Thoracic aorta (tissue), 2 donors: ENCODE measurements at regions not wholly inside any gene's neighbourhood (a gene's known extent, or its start where the extent isn't known, plus 50 kb on each side); places are given as distances from the start of the nearest gene placed in this dataset.

Experiments used
- ATAC-seq: fragments of 150-250 bp; one replicate; pipeline ENCODE4 v1.8.0; 2017; ENCODE audit warnings: low read depth; ENCODE audit not compliant: insufficient number of reproducible peaks, low FRiP score
- DNase-seq: peaks from one replicate; pipeline ENCODE4 v3.0.0-alpha.2; 2020; ENCODE audit warnings: low spot score
- H3K27ac ChIP-seq, 2 donors: fragments of 200-600 bp; sonication (generic); 1 replicate in 1 of 2; 2 replicates in 1 of 2; pipeline ENCODE4 v1.5.1; 2016; ENCODE audit warnings: mild to moderate bottlenecking in 2 of 2, moderate library complexity in 2 of 2
- H3K27me3 ChIP-seq: fragments of 200-600 bp; sonication (generic); replicated peaks from 2 replicates; pipeline ENCODE4 v1.6.0; 2016; ENCODE audit warnings: mild to moderate bottlenecking; ENCODE audit not compliant: insufficient read depth
- H3K36me3 ChIP-seq: fragments of 200-600 bp; sonication (generic); one replicate; pipeline ENCODE4 v1.5.1; 2016
- H3K4me1 ChIP-seq, 2 donors: fragments of 200-600 bp; sonication (generic); 1 replicate in 1 of 2; 2 replicates in 1 of 2; pipeline versions ENCODE4 v1.5.1 to v1.6.0; 2016; ENCODE audit warnings: low read depth in 2 of 2, mild to moderate bottlenecking in 1 of 2; ENCODE audit not compliant: control insufficient read depth in 1 of 2
- H3K4me3 ChIP-seq: fragments of 200-600 bp; sonication (generic); 2 replicates; pipeline ENCODE4 v1.5.1; 2016; ENCODE audit warnings: mild to moderate bottlenecking
- H3K9me3 ChIP-seq: fragments of 200-600 bp; sonication (generic); 2 replicates; pipeline ENCODE4 v1.5.1; 2016
- CTCF ChIP-seq: fragments of 200-600 bp; sonication (generic); IDR thresholded peaks from one replicate; pipeline ENCODE4 v1.5.1; 2019; ENCODE audit warnings: antibody characterized with exemption

- ATAC-seq, result no peak
- no peak for TF ChIP-seq CTCF
Measured at GRCh38 chr5:89071941-89072331, 189.0 kb upstream of the MEF2C start.

GRCh38 chr5:89071101-89071940 is 188.3 kb upstream of the MEF2C start:
- H3K36me3 ChIP-seq, result no peaks in the 10 kb centered on the region
- no peak overlapping the region for H3K4me3 ChIP-seq
- H3K4me1 ChIP-seq, result peaks cover 0 to 5% of the 10 kb centered on the region in 2 donors
- TF ChIP-seq CTCF, result no peak
- ATAC-seq (no peak), DNase-seq (no peak)
- no peaks in the 10 kb centered on the region for H3K9me3 ChIP-seq
- H3K27me3 ChIP-seq, result no peaks in the 10 kb centered on the region
- no peak overlapping the region for H3K27ac ChIP-seq

More at GRCh38 chr5:89071941-89072331, 189.0 kb upstream of the MEF2C start:
- H3K9me3 ChIP-seq, result no peaks in the 10 kb centered on the region
- peaks cover 0 to 5% of the 10 kb centered on the region in 2 donors for H3K4me1 ChIP-seq
- no peaks in the 10 kb centered on the region for H3K27me3 ChIP-seq
- H3K4me3 ChIP-seq, result no peak overlapping the region
- DNase-seq, result no peak
- H3K36me3 ChIP-seq, result no peaks in the 10 kb centered on the region
- no peak overlapping the region for H3K27ac ChIP-seq

- ATAC-seq (no peak), DNase-seq (no peak)
- Histone ChIP-seq H3K27me3 (no peaks in the 10 kb centered on the region), H3K9me3 (no peaks in the 10 kb centered on the region), H3K27ac (no peak overlapping the region), H3K4me1 (peaks cover 0 to 12% of the 10 kb centered on the region in 2 donors), H3K4me3 (no peak overlapping the region), H3K36me3 (no peaks in the 10 kb centered on the region)
- no peak for TF ChIP-seq CTCF
Measured at GRCh38 chr5:89069591-89069990, 186.6 kb upstream of the MEF2C start.

GRCh38 chr5:89067362-89067761 is 184.4 kb upstream of the MEF2C start:
- peaks cover 0 to 14% of the 10 kb centered on the region in 2 donors for H3K4me1 ChIP-seq
- no peaks in the 10 kb centered on the region for H3K36me3 ChIP-seq
- no peak overlapping the region for H3K4me3 ChIP-seq
- no peak for TF ChIP-seq CTCF
- DNase-seq (no peak), ATAC-seq (no peak)
- no peak overlapping the region for H3K27ac ChIP-seq
- no peaks in the 10 kb centered on the region for H3K9me3 ChIP-seq
- H3K27me3 ChIP-seq, result no peaks in the 10 kb centered on the region

- Histone ChIP-seq H3K27me3 (no peaks in the 10 kb centered on the region), H3K9me3 (no peaks in the 10 kb centered on the region), H3K4me1 (peaks cover 0 to 8% of the 10 kb centered on the region in 2 donors), H3K36me3 (no peaks in the 10 kb centered on the region), H3K27ac (no peak overlapping the region), H3K4me3 (no peak overlapping the region)
- TF ChIP-seq CTCF, result no peak
- DNase-seq (no peak), ATAC-seq (no peak)
Measured at GRCh38 chr5:89065919-89066318, 182.9 kb upstream of the MEF2C start.
